Ecto neural progenitor cell (in vitro differentiated cells): ENCODE measurements at regions not wholly inside any gene's neighbourhood (a gene's known extent, or its start where the extent isn't known, plus 50 kb on each side); places are given as distances from the start of the nearest gene placed in this dataset.
"Not testable (repeated sequence)": the region's sequence is repeated elsewhere in the genome, so short reads cannot be mapped to it uniquely, and the experiment has no call there.

Experiments used
- DNase-seq: peaks from one replicate; pipeline ENCODE4 v3.0.0-alpha.2; 2018; ENCODE audit warnings: low spot score

DNA sequence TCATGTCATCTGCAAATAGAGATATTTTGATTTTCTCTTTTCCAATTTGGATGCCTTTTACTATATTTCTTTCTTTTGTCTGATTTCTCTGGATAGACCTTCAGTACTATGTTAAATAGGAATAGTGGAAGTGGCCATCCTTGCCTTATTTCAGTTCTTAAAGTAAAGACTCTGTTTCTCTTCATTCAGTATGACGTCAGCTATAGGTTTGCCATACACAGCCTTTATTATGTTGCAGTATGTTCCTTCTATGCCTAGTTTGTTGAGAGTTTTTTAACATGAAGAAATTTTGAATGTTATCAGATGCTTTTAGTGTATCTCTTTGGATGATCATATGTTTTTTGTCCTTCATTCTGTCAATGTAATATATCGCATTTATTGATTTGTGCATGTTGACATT, 566.7 kb upstream of the ROBO1 start:
- DNase-seq, result no peak

DNA sequence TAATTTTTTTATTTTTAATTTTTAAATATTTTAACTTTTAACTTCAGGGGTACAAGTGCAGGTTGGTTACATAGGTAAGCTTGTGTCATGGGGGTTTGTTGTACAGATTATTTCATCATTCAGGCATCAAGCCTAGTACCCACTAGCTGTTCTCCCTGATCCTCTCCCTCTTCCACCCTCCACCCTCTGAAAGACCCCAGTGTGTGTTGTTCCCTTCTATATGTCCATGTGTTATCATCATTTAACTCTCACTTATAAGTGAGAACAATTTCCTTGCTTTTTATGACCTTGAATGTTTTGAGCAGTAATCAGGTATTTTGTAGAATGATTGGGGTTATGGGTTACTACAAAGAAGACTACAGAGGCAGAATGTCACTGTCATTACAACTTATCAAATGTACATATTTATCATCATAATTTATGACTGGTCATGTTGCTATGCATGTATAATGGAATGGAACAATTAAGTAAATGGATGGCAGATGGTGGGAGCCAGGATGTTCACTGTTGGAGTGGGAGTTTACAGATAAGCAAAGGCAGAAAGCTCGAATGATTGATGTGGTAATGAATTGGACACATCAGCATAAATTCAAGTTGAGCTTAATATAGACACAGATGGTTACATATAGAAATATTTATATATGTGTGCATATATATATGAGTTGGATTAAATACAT, 563.8 kb upstream of the ROBO1 start:
- DNase-seq, result no peak

DNA sequence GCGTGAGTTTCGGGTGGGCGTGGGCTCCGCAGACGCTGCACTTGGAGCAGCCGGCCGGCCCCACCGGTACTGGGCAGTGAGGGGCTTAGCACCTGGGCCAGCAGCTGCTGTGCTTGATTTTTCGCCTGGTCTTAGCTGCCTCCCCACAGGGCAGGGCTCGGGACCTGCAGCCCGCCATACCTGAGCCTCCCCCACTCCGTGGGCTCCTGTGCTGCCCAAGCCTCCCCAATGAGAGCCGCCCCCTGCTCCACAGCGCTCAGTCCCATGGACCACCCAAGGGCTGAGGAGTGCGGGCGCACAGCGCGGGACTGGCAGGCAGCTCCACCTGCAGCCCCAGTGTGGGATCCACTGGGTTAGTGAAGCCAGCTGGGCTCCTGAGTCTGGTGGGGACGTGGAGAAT, 546.7 kb upstream of the ROBO1 start:
- not testable (repeated sequence) for DNase-seq

DNA sequence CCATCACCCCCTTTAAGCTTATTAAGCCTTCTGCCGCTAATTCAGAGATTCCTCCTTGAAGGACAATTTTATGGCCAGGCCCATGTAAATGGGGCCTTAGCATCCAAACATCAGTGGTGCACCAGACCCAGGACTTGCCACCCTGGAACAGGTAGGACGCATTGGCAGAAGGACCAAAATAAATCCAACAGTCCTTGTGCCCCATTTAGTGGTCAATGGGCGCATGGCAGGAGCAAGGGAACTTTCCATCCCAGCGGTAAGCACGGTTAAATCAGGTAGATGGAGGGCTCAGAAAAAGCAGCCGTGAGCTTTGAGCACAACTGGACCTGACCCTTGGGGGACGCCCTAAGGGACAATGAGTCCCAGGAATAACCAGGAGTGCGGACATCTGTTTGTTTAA, 540.8 kb upstream of the ROBO1 start:
- DNase-seq, result no peak

DNA sequence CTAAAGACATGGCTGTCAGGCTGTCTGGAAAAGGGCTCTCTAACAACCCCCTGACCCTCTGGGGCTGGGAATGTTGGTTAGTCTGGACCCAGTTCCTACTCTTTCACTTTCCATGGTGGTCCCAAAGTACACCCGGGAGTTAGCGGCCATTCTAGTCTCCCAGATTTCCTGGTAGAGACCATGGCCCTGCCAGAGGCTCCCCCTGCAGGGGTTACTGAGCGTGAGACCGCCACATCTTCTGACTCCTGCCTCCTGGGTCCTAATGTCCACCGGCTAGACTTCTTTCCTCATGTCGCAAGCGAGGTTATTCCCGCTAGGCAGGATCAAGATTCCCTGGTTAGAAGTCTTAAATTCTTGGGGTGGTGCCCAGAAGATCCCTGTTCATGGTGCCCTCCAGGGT, 540.0 kb upstream of the ROBO1 start:
- DNase-seq, result no peak

DNA sequence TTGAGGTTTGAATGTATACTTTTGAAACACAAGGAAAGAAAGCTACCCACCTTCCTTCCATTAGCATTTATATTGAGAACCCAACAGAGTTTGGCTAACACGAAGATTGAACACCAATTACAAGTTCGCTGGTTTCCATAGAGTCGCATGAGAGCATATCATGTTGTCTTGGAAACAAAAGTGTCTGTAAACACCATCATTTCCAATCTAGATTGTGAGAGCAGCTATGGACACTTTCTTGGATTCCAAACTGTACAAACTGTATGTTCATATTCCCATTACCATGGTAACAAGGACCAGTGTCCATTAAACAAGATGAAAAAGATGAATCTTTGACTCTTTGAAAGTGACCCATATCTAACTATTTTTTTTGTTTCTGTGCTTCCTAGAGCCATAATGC, 529.9 kb upstream of the ROBO1 start:
- no peak for DNase-seq

DNA sequence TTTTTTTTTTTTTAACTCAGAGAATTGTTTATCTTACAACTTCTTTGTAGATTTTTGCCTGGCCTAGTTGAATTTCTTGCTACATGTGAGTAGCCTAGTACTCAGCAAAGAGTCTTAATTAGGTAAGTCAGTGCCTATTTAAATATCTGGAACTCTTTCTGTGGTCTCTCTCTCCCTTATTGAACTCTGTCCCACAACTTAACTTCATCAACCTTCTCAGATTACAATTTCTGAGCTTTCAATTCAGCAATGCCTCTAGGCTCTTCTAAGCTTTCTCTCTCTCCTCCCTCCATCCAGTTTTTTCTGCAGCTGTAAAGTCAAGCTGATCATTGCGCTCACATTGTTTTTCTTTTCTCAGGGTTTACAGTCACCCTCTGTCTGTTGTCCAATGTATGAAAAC, 517.6 kb upstream of the ROBO1 start:
- no peak for DNase-seq

DNA sequence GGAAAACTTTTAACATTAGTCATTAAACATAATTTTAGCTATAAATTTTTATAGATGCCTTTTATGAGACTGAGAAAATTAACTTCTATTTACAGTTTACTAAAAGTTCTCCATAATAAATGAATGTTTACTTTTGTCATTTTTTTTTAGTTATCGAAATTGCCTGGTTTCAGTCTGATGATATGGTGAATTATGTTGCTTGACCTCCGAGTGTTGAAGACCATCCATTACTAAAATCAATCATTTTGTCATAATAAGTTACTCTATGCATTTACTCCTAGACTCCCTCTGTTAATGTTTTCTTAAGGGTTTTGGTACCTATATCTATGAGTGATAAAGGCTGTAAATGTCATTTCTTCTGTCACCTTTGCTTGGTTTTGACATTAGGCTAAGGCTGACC, 516.0 kb upstream of the ROBO1 start:
- DNase-seq, result no peak

DNA sequence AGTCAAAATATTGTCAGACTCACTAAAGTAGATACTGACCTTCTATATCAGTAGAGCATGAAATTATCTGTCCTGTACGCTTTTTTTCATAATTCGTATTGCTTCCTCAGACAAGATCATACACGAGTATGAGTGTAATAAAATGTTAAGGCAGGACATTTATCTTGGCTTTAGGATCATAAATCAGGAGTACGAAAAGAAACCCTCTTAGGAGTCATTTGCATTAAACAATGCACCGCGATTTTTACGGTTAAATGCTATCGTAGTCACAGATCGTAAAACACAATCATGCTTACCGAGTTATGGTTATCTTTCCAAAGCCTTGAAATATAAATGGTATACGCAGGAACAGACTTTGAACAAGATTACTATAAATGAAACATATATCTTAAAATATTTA, 510.3 kb upstream of the ROBO1 start:
- no peak for DNase-seq

DNA sequence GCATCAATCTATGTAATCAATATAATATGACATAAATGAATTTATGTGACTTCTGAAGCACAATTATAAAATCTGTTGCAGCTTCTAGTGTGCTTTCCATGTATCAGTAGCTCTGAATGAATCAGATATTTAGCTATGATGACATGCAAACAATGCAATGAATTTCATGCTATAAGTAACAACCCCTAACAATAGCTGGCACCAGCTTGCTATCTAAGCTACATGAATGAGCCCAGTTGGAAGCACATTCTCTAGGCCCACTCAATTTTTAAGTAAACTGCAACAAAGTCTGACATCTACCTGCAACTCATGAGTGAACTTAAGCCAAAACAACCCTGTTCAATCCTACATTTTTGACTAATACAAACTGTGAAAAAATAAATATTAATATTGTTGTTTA, 507.3 kb upstream of the ROBO1 start:
- DNase-seq, result no peak

DNA sequence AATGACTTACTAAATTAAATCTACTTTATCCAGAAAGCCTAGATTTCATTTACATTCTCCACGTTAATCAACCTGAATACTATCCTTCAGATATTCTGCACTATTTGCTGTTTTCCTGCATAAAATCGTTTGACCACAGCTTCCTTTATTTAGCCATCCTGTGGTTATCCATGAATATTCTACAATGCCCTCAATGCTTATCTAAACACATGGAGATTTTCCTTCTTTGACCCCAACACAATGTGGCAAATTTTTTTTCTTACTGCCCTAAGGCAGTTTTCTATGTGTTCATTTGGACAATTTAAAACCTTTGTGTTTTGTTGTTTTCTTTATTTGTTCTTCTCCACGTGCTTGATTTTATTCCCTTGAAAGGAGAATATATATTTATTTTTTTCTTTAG, 495.5 kb upstream of the ROBO1 start:
- DNase-seq, result no peak

DNA sequence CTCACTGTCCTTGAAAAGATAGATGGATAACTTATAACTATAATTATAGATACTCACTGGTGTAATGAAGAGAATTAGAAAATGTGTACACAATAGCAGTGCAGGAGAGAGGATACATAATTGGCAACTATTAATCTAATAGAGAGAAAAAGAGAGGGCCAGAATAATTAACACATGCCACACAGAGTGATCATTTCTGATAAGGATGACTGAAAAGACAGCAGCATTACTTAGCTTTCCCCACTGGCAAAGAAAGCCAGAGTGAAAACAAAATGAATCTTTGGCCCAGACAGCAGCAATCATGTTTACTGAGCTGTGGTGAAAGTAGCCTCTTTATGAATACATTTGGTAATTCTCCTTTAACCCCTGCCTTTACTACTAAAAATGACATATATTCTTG, 493.3 kb upstream of the ROBO1 start:
- DNase-seq, result no peak

DNA sequence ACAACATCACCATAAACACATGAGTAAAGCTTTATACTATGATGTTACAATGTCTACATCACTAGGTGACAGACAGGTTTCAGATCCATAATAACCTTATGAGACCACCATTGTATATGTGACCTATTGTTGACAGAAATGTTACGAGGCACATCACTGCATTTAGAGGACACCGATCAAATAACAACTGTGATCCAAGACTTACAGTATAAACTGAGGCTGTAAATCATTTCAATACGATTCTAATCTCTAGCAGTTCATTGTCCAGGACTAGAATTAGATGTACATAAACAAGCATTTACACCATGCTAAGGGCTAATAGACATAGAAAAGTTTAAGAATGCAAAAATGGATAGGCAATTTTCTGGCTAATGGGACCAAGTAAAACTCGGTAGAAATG, 491.9 kb upstream of the ROBO1 start:
- no peak for DNase-seq

DNA sequence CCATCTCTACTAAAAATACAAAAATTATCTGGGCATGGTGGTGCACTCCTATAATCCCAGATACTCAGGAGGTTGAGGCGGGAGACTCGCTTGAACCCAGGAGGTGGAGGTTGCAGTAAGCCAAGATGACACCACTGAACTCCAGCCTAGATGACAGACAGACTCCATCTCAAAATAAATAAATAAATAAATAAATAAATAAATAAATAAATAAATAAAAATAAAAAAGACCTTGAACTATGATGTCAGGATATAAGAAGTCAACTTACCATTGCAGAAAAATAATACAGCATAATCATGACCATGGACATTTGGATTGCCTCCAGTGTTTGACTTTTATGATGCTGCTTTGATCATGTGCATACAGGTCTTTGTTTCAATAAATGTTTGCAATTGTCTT, 484.3 kb upstream of the ROBO1 start:
- no peak for DNase-seq

DNA sequence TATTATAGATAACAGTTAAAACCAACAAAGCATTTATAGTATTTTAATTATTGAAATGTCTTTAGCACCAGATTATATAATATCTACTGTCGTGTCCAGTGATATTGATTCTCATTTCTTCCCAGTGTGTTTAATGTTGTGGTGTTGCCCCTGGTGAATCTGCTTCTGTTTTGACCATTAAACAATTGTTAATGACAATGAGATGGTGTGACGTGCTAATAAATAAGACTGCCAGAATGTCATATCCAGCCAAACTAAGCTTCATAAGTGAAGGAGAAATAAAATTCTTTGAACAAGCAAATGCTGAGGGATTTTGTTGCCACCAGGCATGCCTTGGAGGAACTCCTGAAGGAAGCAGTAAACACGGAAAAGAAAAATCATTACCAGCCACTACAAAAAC, 480.0 kb upstream of the ROBO1 start:
- no peak for DNase-seq

DNA sequence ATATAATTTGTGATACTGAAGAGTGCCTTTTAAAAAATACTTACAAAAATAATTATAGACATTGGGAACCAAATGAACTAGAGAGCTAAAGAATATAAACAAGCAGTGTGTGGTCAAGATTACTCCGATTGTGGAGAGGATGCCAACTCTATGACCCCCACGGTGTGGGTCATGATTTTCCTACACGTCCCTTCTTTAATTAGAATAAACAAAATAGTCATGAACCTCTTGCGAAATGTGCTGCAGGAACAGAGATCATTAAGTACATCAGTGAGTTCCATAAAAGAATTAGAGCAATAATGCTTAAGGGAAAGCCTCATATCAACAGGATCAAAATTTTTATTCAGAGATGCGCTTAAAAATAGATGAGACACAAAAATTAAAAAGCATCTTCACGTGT, 476.6 kb upstream of the ROBO1 start:
- no peak for DNase-seq

DNA sequence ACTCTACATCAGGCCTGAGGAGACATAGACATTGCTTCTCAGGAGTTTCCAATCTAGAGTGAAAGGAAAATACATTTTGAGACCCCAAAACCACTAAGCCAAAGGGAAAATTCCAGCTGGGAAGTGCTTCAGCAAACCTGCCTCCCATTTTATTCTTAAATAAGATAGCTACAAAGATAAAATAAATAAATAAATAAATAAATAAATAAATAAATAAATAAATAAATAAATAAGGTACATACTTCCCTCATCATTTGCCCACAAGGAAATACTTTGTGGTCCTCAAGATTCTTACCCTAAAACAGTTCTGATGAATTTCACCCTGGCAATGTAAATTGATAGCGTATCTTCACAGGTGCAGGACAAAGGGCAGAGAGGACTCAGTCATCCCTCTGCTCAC, 474.0 kb upstream of the ROBO1 start:
- no peak for DNase-seq

DNA sequence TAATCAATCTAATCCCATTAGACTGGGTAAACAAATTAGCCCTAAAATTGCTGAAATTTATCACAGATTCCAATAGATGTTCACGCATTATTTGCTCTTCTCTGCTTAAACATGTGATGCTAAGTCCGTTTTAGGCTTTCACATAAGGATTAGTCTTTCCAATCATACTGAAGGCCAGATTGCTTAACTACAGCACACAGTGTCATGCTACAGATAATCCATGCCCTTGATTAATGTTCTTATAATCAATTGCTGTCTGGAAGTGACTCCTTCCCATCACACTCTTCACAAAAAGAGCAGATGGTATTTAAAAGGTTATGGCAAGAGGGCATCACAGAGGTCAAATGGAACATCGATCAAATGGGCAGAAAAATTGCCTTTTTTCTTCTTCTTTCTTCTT, 471.5 kb upstream of the ROBO1 start:
- no peak for DNase-seq

DNA sequence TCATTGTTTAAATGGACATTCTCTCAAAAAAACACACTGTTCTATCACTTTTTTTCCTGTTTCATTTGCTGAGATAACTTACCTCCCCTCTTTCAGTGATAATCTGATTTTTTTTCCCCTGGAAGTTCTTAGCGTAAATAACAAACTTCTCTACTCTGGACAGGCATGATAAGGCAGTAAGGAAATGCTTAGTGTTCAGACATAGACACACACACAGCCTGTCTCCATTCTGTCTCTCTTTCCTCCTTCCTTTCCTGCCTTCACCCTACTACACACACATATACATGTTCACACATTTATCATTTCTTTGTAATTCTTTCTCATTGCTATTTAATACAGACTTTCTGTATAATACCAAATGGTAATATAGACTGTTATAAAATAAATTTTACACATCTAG, 470.8 kb upstream of the ROBO1 start:
- no peak for DNase-seq

DNA sequence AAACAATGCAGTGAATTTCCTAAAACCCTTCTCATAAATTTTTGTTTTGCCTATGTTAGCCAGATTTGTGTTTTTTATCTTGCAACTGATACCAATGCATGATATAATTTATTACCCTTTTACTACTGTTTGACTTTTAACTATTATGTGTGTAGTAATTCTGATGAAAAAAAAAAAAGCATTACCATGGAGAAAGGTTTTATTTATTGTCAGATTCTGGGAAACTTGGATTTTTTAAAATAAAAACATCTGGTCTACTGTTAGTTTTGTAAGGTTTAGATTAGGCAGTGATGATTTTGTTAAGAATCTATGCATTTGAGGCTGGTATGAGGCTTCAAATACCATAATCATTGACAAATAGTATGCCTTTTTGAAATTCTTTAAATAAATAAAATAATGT, 470.4 kb upstream of the ROBO1 start:
- DNase-seq, result no peak

DNA sequence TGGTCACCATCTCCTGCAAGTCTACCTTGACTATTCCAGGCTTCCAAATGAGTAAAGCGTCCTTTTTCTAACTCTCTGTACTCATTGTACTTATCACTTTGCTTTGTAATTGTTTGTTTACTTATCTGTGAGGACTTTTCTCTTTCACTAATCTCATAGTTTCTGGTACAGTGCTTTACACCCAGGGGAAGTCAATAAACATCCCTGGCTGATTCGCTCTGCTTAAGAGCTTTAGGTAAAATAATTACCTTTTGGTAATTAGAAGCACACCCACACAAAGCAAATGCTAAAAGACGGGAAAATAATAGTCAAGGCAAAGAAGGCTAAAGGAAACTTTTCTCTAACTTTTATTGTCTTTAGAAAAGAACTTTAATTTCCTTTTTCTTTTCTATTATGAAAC, 466.9 kb upstream of the ROBO1 start:
- no peak for DNase-seq

DNA sequence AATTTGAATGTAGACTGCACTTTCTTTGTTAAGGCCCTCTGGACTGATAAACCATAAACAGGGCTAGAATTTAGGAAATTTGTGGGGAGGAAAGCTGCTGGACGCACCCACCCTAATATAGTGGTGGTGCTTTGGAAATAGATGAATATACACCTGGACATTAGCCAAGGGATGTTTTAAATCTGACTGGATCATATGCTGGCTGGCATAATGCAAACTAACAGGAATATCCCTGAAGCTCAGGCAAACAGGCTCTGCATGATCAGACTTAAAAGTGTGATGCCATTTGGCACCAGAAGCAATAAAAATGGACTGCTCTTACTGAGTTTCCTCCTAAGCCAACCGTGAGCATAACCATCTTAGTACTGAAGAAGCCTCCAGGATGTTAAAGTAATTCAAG, 465.8 kb upstream of the ROBO1 start:
- DNase-seq, result no peak

DNA sequence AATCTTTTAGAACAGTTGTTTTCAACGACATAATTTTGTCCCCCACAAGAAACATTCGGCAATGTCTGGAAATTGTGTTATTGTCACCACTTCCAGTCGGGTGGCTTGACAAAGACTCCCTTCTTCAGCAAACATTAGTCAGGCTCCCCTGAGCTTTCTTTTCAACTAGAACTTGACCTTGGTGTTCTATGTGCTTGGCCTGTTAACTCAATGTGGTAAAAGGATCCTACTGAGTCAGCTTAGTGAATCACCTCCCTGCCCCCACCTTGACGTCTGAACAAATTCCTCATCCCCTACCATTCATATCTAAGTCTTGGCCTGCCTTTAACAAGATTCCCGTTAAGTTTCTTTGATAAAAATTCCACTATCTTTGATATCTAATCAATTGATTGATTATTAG, 465.0 kb upstream of the ROBO1 start:
- no peak for DNase-seq

DNA sequence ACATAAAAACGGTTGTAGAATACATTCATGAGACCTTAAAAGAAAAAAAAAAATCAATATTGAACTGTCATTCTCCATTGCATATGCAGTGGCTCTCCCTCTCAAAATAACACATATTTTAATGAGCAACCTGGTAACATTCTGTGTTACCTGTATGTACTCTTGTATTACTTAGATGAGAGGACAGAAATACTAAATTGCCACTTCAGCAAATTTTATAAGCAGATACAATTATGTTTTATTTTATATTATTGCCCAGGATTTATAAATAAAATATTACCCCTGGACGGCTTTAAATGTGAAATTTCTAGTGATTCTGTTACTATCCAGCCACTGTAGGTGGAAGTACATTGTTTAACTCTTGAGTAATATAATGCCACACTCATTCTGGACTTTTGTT, 463.2 kb upstream of the ROBO1 start:
- DNase-seq, result no peak

DNA sequence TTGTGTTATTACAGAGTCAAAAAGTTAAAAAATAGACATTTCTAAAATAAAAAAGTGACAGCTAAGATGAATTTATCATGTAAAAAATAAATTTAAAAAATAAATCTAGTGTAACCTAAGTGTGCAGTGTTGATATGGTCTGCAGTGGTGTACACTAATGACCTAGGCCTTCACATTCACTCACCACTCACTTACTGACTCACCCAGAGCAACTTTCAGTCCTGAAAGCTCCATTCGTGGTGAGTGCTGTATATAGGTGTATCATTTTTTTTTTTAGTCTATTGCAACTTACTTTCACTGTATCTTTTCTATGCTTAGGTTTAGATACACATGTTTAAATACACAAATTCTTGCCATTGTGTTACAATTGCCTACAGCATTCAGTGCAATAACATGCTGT, 459.4 kb upstream of the ROBO1 start:
- no peak for DNase-seq
